Keratinocyte (primary cell): ENCODE measurements at regions not wholly inside any gene's neighbourhood (a gene's known extent, or its start where the extent isn't known, plus 50 kb on each side); places are given as distances from the start of the nearest gene placed in this dataset.

Source experiments
- DNase-seq: peaks from one replicate; pipeline ENCODE4 v3.0.0-alpha.2; 2011; ENCODE audit warnings: low read depth, missing footprints, low spot score
- FAIRE-seq: peaks from 2 replicates; lab custom pipeline; 2011; peaks lifted over from hg19 to GRCh38; lab: Jason Lieb, UNC
- H2AFZ ChIP-seq: 2 replicates; pipeline ENCODE4 v1.6.0; 2012; ENCODE audit warnings: low read length, control low read depth, inconsistent platforms; ENCODE audit not compliant: control insufficient read depth
- H3K27ac ChIP-seq: 2 replicates; pipeline ENCODE4 v1.5.1; 2011; ENCODE audit warnings: low read length; ENCODE audit not compliant: control insufficient read depth, insufficient read depth
- H3K27me3 ChIP-seq: 3 replicates; pipeline ENCODE4 v1.6.0; 2011; ENCODE audit warnings: low read length; ENCODE audit not compliant: control insufficient read depth, insufficient read depth; ENCODE audit errors: extremely low read depth
- H3K36me3 ChIP-seq, 2 experiments: 2 replicates in 1 of 2; 3 replicates in 1 of 2; pipeline ENCODE4 v1.5.1; 2011; ENCODE audit warnings: low read length in 2 of 2, mild to moderate bottlenecking in 1 of 2; ENCODE audit not compliant: control insufficient read depth in 2 of 2, insufficient read depth in 2 of 2; ENCODE audit errors: extremely low read depth in 1 of 2
- H3K4me1 ChIP-seq: 3 replicates; pipeline ENCODE4 v1.5.1; 2011; ENCODE audit warnings: low read length; ENCODE audit not compliant: control insufficient read depth, insufficient read depth; ENCODE audit errors: extremely low read depth
- H3K4me2 ChIP-seq: 3 replicates; pipeline ENCODE4 v1.6.0; 2011; ENCODE audit warnings: low read depth, low read length; ENCODE audit not compliant: control insufficient read depth, insufficient read depth; ENCODE audit errors: extremely low read depth
- H3K4me3 ChIP-seq, 3 experiments: fragments of 200-600 bp in 1 of 3; sonication (generic) in 1 of 3; 2 replicates in 2 of 3; 3 replicates in 1 of 3; pipeline ENCODE4 v1.5.1; 2011 to 2016; ENCODE audit warnings: low read length in 3 of 3, mild to moderate bottlenecking in 3 of 3, control low read depth in 2 of 3, inconsistent platforms in 1 of 3, low read depth in 1 of 3, mixed read lengths in 1 of 3, mixed run types in 1 of 3, moderate library complexity in 1 of 3; ENCODE audit not compliant: control insufficient read depth in 2 of 3, insufficient read depth in 2 of 3; ENCODE audit errors: extremely low read depth in 1 of 3
- H3K79me2 ChIP-seq: 2 replicates; pipeline ENCODE4 v1.6.0; 2012; ENCODE audit warnings: low read length; ENCODE audit not compliant: control insufficient read depth, insufficient read depth
- H3K9ac ChIP-seq: 3 replicates; pipeline ENCODE4 v1.6.0; 2011; ENCODE audit warnings: low read length; ENCODE audit not compliant: control insufficient read depth, insufficient read depth; ENCODE audit errors: extremely low read depth
- H3K9me1 ChIP-seq: 3 replicates; pipeline ENCODE4 v1.6.0; 2011; ENCODE audit warnings: low read length; ENCODE audit not compliant: control insufficient read depth, insufficient read depth; ENCODE audit errors: extremely low read depth
- H3K9me3 ChIP-seq: 2 replicates; pipeline ENCODE4 v1.5.1; 2012; ENCODE audit warnings: low read depth, low read length; ENCODE audit not compliant: control insufficient read depth
- H4K20me1 ChIP-seq: 3 replicates; pipeline ENCODE4 v1.6.0; 2011; ENCODE audit warnings: low read length; ENCODE audit not compliant: control insufficient read depth, insufficient read depth; ENCODE audit errors: extremely low read depth
- EZH2 ChIP-seq: IDR thresholded peaks from one replicate; pipeline ENCODE4 v1.6.1; 2012; ENCODE audit warnings: inconsistent platforms, mild to moderate bottlenecking, low read length, moderate library complexity
- dilution Hi-C: fragments of 300-500 bp; cut with MboI; formaldehyde crosslinking; loops from one replicate; pipeline ENCODE4 v1.7.0; 2020; ENCODE audit warnings: low sequenced_read_pairs; ENCODE audit not compliant: extremely low pct_ligation_motif_present
- TF ChIP-seq, protein P1 (sequence below), 3 experiments: IDR thresholded peaks in 1 of 3; conservative IDR thresholded peaks in 1 of 3; optimal IDR thresholded peaks in 1 of 3; 2 replicates in 2 of 3; 3 replicates in 1 of 3; pipeline versions ENCODE3 to v1.5.1; 2011; ENCODE audit warnings: low read length in 3 of 3, mild to moderate bottlenecking in 3 of 3, moderate library complexity in 2 of 3, control low read depth in 1 of 3, inconsistent platforms in 1 of 3; ENCODE audit not compliant: insufficient read depth in 2 of 3; ENCODE audit errors: extremely low read depth in 1 of 3

DNA sequence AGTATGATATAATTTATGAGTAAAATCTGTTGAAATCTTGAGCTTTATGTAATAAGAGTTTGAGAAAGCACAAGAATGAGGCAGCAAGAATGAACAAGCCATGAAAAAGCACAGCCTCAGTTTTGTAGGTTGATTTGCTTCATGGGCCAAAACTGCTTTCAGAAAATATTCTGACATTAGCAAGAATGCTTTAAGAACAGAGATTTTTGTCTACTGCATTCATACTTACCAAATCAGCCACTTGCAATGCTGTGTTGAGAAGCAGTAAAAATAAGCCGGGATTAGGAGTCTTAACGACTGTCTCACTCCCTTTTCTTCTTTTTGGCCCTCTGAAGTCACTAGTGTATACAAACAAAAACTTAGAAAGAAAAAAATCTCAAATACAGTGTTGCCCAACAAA, 114.5 kb downstream of the POSTN start:
- Histone ChIP-seq H3K4me3 (no peak overlapping the region), H3K4me1 (no peaks in the 10 kb centered on the region), H2AFZ (peak overlapping the region; percentile 22), H3K79me2 (no peaks in the 10 kb centered on the region), H3K4me2 (no peak overlapping the region), H3K9ac (no peak overlapping the region), H3K27me3 (no peaks in the 10 kb centered on the region), H3K36me3 (no peaks in the 10 kb centered on the region), H3K9me3 (no peaks in the 10 kb centered on the region), H3K27ac (no peak overlapping the region), H4K20me1 (no peaks in the 10 kb centered on the region), H3K9me1 (no peaks in the 10 kb centered on the region)
- no peak for TF ChIP-seq EZH2
- dilution Hi-C loops: no loop called here
- FAIRE-seq (no peak), DNase-seq (no peak)

DNA sequence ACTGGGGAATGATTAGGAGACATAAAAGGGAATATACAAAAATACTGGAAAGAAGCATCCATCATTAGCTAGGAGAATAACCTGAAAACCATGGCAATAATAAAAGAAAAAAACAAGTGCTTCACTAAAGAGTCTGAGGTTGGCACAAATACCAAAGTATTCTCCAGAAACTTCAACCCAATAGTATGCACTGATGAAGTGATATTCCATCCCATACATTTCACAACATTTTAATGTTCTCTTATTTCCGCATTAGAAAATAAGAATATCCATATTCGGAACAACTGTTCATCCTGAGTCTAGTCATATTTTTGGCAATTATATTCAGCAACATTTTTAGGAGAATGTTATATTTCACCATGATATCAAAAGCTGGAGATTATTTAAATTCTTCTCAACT, 116.2 kb downstream of the POSTN start:
- H3K9me3 ChIP-seq: no peaks in the 10 kb centered on the region
- H3K79me2 ChIP-seq: no peaks in the 10 kb centered on the region
- FAIRE-seq (no peak), DNase-seq (no peak)
- no peak overlapping the region for H2AFZ ChIP-seq
- H3K4me2 ChIP-seq: no peak overlapping the region
- H3K27me3 ChIP-seq: no peaks in the 10 kb centered on the region
- no peak overlapping the region for H3K9ac ChIP-seq
- no peaks in the 10 kb centered on the region for H3K36me3 ChIP-seq
- H3K27ac ChIP-seq: no peak overlapping the region
- H3K9me1 ChIP-seq: no peaks in the 10 kb centered on the region
- TF ChIP-seq, protein P1, sequence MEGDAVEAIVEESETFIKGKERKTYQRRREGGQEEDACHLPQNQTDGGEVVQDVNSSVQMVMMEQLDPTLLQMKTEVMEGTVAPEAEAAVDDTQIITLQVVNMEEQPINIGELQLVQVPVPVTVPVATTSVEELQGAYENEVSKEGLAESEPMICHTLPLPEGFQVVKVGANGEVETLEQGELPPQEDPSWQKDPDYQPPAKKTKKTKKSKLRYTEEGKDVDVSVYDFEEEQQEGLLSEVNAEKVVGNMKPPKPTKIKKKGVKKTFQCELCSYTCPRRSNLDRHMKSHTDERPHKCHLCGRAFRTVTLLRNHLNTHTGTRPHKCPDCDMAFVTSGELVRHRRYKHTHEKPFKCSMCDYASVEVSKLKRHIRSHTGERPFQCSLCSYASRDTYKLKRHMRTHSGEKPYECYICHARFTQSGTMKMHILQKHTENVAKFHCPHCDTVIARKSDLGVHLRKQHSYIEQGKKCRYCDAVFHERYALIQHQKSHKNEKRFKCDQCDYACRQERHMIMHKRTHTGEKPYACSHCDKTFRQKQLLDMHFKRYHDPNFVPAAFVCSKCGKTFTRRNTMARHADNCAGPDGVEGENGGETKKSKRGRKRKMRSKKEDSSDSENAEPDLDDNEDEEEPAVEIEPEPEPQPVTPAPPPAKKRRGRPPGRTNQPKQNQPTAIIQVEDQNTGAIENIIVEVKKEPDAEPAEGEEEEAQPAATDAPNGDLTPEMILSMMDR (optimal IDR thresholded peaks at IDR 0.05 in 1 of 3, IDR thresholded peaks at IDR 0.05 in 1 of 3, conservative IDR thresholded peaks at IDR 0.05 in 1 of 3; ENCODE audit: extremely low read depth in 1 of 3, insufficient read depth in 2 of 3, low read length in 3 of 3): no peak
- no peak for TF ChIP-seq EZH2
- H3K4me1 ChIP-seq: no peaks in the 10 kb centered on the region
- dilution Hi-C loops: no loop called here
- H3K4me3 ChIP-seq: no peak overlapping the region
- no peaks in the 10 kb centered on the region for H4K20me1 ChIP-seq

DNA sequence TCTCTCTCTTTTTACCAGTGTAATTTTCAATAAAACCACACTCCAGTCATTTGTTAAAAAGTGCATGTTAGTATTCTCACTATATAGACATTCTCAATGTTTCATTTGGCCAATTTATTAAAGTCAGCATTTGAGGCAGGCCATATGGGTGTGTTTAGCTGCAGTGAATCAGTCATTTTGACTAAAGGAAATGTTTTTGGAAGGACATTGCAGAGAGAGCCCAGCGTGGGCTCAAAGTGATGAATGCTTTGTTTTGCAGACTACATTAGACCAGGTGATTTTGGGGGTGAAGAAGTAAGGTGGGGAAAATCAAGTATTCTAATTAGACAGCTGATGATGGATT, 116.7 kb downstream of the POSTN start:
- no peaks in the 10 kb centered on the region for H3K9me1 ChIP-seq
- no peaks in the 10 kb centered on the region for H4K20me1 ChIP-seq
- FAIRE-seq (no peak), DNase-seq (no peak)
- H3K27me3 ChIP-seq: no peaks in the 10 kb centered on the region
- no peak overlapping the region for H3K9ac ChIP-seq
- dilution Hi-C loops: no loop called here
- H3K4me2 ChIP-seq: no peak overlapping the region
- no peak for TF ChIP-seq EZH2
- TF ChIP-seq, protein P1 (optimal IDR thresholded peaks at IDR 0.05 in 1 of 3, IDR thresholded peaks at IDR 0.05 in 1 of 3, conservative IDR thresholded peaks at IDR 0.05 in 1 of 3; ENCODE audit: extremely low read depth in 1 of 3, insufficient read depth in 2 of 3, low read length in 3 of 3): no peak
- no peaks in the 10 kb centered on the region for H3K36me3 ChIP-seq
- H2AFZ ChIP-seq: no peak overlapping the region
- H3K27ac ChIP-seq: no peak overlapping the region
- H3K4me3 ChIP-seq: no peak overlapping the region
- H3K79me2 ChIP-seq: no peaks in the 10 kb centered on the region
- no peaks in the 10 kb centered on the region for H3K9me3 ChIP-seq
- peaks cover 2% of the 10 kb centered on the region for H3K4me1 ChIP-seq
